ENCODE measurements at regions not wholly inside any gene's neighbourhood (a gene's known extent, or its start where the extent isn't known, plus 50 kb on each side); places are given as distances from the start of the nearest gene placed in this dataset.

- H3K4me3 ChIP-seq (ENCODE audit: control insufficient read depth, low read depth, low read length) = no peak overlapping the region
- no peak for TF ChIP-seq CTCF (conservative IDR thresholded peaks at IDR 0.05; ENCODE audit: control insufficient read depth, insufficient read depth, low read depth, low read length)
- DNase-seq (ENCODE audit: low read depth) = no peak
These were observed 60.1 kb upstream of the ZC3H12C start for GRCh38 chr11:110032957-110033570.

- H3K4me3 ChIP-seq (ENCODE audit: control insufficient read depth, low read depth, low read length) = no peak overlapping the region
- no peak for TF ChIP-seq CTCF (conservative IDR thresholded peaks at IDR 0.05; ENCODE audit: control insufficient read depth, insufficient read depth, low read depth, low read length)
- no peak for DNase-seq (ENCODE audit: low read depth)
These were observed 58.4 kb upstream of the ZC3H12C start for GRCh38 chr11:110034806-110035205.

- TF ChIP-seq CTCF (conservative IDR thresholded peaks at IDR 0.05; ENCODE audit: control insufficient read depth, insufficient read depth, low read depth, low read length) = no peak
These were observed 57.8 kb upstream of the ZC3H12C start for GRCh38 chr11:110035357-110035756.

GRCh38 chr11:110038201-110038600, 55.0 kb upstream of the ZC3H12C start:
- TF ChIP-seq CTCF (conservative IDR thresholded peaks at IDR 0.05; ENCODE audit: control insufficient read depth, insufficient read depth, low read depth, low read length) = no peak
- H3K4me3 ChIP-seq (ENCODE audit: control insufficient read depth, low read depth, low read length) = no peak overlapping the region
- DNase-seq (ENCODE audit: low read depth) = no peak

More at GRCh38 chr11:110035357-110035756, 57.8 kb upstream of the ZC3H12C start:
- DNase-seq (ENCODE audit: low read depth) = no peak
- H3K4me3 ChIP-seq (ENCODE audit: control insufficient read depth, low read depth, low read length) = no peak overlapping the region

All from fibroblast of mammary gland (primary cell).